GM19035 (cell line): ENCODE measurements at regions not wholly inside any gene's neighbourhood (a gene's known extent, or its start where the extent isn't known, plus 50 kb on each side); places are given as distances from the start of the nearest gene placed in this dataset.
"Not testable (repeated sequence)": the region's sequence is repeated elsewhere in the genome, so short reads cannot be mapped to it uniquely, and the experiment has no call there.

ENCODE experiments used
- ATAC-seq: cut with Tn5 transposase; IDR thresholded peaks from one replicate; pipeline ENCODE4 v1.9.1; 2021; ENCODE audit not compliant: unreplicated experiment

DNA sequence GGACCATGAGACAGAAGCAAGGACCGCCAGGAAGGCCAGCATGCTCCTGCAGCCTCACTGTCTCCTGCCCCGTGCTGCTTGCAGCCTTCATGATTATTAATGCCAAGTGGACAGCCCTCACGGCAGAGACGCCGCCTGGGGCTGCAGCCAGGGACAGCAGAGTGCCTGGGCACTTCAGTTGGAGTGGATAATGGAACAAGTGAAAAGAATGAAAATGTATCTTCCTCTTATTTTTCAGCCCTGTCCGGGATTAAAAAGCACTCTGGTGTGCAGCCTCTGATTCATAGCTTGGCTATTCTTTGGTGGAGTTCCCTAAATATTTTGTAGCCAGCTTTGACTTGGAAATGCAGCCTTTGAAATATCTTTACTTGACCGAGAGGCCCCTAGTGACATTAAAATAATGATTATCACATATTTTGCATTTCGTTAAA is 1404.2 kb downstream of the BRD1 start:
- no peak for ATAC-seq

DNA sequence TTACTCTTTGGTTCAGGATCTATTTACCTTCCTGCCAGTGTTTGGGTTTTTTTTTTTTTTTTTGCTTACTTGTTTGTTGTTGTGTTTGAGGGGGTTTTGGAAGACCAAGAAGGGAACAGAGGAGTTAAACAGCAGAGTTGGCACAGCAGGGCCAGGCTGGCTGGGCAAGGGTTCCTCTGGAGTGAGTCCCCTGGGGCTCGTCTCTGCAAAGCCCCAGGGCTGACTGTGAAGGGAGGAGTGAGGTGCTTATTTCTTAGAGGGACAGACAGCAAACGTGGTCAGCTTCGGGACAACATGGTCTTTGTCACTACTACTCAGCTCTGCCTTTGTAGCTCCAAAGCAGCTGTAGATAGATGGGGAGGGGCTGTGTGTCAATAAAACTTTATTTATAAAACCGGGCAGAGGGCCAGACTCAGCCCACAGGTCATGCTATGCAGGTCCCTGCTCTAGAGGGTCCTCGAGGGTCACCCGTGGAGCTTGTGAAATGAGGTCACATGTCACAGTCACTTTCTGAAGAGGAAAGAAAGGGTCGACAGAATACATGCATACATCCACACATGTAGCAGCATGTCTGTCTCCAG is 1404.7 kb downstream of the BRD1 start:
- ATAC-seq = no peak

DNA sequence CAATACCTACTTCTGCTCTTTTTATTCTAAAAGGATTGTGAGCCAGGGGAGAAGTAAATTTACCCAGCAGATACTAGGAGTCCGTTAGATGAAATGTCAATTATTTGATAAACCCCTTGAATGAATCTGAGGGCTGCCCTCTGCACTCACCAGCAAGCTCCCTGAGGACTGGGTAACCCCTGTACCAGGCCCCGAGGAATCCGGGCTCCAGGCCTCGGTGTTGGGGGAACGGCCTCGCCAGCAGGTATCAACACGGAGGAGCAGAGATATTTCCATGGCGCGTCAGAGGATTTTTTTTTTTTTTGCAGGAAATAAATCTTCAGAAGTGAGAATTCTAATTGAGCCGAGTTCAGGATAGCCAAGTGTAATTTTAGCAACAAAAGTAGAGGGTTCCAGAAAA is 1408.8 kb downstream of the BRD1 start:
- ATAC-seq = no peak

GRCh38 chr22:48417225-48418070 is 1410.2 kb downstream of the BRD1 start:
- ATAC-seq = no peak

GRCh38 chr22:48416396-48417224 is 1411.1 kb downstream of the BRD1 start:
- no peak for ATAC-seq

GRCh38 chr22:48415520-48415919 is 1412.2 kb downstream of the BRD1 start:
- ATAC-seq = no peak

DNA sequence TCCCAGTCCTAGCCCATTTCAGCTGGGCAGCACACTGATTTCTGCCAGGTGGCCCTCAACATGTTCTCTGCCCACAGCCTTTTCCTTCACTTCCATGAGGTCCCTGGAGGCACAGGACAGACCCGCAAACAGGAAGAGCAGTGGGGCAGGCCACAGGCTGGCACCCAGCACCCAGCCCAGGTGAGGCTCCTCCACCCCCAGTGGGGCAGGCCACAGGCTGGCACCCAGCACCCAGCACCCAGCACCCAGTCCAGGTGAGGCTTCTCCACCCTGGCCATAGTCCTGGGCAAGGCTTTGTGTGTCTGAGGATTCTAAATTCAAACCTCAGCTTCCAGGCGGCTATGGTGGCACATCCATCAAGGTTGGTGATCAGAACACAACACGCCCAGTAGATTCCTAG is 1413.0 kb downstream of the BRD1 start:
- no peak for ATAC-seq

- ATAC-seq = not testable (repeated sequence)
Measured at GRCh38 chr22:48412931-48413330, 1414.7 kb downstream of the BRD1 start.

GRCh38 chr22:48410536-48410935 is 1417.1 kb downstream of the BRD1 start:
- ATAC-seq = no peak

GRCh38 chr22:48407256-48407955 is 1420.3 kb downstream of the BRD1 start:
- ATAC-seq = no peak

GRCh38 chr22:48406161-48406560 is 1421.5 kb downstream of the BRD1 start:
- ATAC-seq = no peak

GRCh38 chr22:48405741-48406140 is 1421.9 kb downstream of the BRD1 start:
- no peak for ATAC-seq

DNA sequence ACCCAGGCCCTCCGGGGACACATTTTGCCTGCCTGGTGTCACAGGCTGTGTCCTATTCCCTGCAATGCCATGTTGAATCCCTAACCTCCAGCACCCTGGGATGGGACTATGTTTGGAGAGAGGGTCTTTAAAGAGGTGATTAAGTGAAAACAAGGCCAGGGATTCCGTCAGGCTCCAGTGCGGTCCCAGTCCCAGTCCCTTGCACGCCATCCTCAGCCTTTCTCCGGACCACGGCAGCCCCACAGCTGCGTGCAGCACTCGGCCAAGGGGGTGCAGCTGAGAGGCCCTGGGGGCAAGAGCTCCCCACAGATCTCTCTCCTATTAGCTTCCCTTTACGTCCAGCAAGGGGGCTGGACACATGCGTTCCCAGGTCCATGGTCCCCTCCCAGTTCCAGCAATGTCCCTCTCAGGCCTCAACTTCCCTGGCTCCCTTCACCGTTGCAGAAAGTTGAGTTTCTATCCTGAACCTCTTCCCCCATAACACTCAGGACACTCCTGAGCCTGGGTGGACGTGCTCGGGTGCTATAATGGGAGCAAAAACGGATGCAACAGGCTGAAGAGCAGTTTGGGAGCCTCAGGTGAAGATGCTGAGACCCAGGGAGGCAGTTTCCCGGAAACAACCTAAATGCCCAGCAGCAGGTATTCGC is 1422.7 kb downstream of the BRD1 start:
- no peak for ATAC-seq

- no peak for ATAC-seq
Measured at GRCh38 chr22:48403521-48404403, 1423.9 kb downstream of the BRD1 start.

DNA sequence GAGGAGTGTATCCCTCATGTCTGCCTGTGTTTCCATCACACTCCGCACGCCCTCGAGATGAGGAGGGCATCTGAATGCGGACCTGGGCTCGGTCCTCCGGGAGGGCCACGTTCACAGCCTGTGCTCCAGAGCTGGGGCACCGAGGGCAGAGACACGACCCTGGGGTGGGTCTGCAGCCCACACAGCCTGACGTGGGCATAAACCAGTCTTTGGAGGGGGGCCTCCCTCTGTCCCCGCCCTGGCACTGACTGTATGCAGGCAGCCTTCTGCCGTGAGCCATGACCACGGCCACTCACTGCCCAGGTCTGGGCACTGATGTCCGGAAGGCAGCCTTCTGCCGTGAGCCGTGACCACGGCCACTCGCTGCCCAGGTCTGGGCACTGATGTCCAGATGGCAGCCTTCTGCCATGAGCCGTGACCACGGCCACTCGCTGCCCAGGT is 1425.1 kb downstream of the BRD1 start:
- ATAC-seq = no peak

DNA sequence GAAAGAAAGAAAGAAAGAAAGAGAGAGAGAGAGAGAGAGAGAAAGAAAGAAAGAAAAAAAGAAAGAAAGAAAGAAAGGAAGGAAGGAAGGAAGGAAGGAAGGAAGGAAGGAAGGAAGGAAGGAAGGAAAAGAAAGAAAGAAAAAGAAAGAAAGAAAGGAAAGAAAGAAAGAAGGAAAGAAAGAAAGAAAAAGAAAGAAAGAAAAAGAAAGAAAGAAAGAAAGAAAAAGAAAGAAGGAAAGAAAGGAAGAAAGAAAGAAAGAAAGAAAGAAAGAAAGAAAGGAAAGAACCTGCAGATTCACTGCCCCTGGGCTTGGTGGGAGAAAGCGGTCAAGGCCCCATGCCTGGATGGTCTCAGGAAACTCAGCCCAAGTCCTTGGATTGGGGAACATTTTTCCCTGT is 1426.2 kb downstream of the BRD1 start:
- not testable (repeated sequence) for ATAC-seq

DNA sequence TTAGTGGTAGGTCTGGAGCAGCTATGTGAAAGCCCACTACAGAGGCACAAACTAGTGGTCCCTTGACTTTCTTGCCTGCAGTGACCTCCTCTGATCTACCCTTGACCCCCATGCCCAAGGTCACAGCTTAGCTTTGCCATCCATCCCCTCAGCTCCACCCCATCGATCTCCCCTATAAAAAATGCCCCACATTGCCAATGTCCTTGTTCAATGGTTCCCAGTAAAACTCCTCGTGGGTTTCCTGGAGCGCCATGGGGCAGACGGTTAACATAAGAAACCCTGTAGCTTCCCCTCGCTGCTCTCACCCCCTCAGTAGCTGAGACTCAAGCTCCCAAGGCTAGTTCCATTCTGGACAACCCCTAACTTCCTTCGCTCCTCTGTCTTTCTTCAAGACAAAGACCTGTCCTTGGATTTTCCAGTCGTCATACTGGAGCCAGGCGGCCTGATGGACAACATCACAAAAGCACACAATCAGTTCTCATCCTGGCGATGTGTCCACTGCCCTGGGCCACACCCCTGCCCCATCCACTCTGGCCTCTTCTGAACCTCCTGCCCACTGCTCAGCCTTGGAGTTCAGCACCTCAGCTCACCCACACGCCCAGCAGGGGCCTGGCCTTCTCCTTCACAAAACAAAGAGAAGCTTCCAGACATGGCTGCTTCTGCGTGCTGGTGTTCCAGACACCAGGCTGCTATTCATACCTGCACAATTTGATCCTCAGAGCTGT is 1429.3 kb downstream of the BRD1 start:
- ATAC-seq = no peak

- ATAC-seq = no peak
Measured at GRCh38 chr22:48397531-48398180, 1430.0 kb downstream of the BRD1 start.
